ENCODE measurements at regions not wholly inside any gene's neighbourhood (a gene's known extent, or its start where the extent isn't known, plus 50 kb on each side); places are given as distances from the start of the nearest gene placed in this dataset.

DNA sequence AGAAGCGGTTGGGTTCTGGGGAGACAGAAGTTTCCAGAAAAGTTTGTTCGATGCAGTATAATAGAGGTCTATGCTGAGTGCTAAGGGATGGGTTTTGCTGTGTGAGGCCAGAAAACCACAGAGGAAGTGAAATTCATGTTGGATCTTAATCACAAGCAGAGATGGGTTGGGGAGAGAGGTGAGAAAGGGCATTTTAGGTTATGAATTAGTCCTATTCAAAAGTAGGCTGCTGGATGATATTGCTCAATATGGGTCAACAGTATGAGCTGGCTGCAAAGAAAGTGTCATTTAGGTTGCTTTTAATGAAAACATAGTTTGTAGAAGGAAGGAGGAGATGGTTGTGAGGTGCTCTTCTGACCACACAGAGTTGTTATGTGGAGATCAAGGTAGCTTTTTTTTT is 118.8 kb upstream of the LHCGR start:
- Mint-ChIP-seq H3K27me3 (ENCODE audit: low read depth) (no peaks in the 10 kb centered on the region), H3K4me1 (ENCODE audit: low read depth) (no peaks in the 10 kb centered on the region), H3K27ac (no peak overlapping the region), H3K9me3 (no peaks in the 10 kb centered on the region), H3K36me3 (ENCODE audit: insufficient read depth in 2 of 2) (no peaks in the 10 kb centered on the region), H3K4me3 (no peak overlapping the region)
- ATAC-seq (replicated peaks in 1 of 2): peak; percentile 18 to 36
- no peak for DNase-seq

DNA sequence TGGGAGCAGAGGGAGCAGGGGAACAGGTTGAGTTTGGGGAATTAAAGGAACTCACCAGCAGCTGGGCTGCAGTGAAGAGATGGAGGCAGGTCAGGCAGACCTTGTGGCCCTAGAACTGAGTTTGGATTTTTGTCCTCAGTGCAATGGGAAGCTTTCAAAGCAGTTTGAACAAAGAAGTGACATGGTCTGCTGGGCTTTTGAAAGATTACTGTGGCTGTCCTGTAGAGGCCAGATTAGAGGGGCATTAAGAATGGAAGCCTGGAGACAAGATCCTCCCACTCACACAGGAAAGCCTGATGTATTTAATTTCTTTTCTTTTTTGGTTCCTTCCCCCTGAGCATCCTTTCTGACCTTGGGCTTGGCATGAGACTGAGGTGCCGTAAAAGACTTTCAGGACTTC is 118.1 kb upstream of the LHCGR start:
- no peak for ATAC-seq (replicated peaks in 1 of 2)
- no peak for DNase-seq
- Mint-ChIP-seq H3K36me3 (ENCODE audit: insufficient read depth in 2 of 2) (no peaks in the 10 kb centered on the region), H3K27ac (no peak overlapping the region), H3K4me1 (ENCODE audit: low read depth) (no peaks in the 10 kb centered on the region), H3K4me3 (no peak overlapping the region), H3K27me3 (ENCODE audit: low read depth) (no peaks in the 10 kb centered on the region), H3K9me3 (no peaks in the 10 kb centered on the region)

DNA sequence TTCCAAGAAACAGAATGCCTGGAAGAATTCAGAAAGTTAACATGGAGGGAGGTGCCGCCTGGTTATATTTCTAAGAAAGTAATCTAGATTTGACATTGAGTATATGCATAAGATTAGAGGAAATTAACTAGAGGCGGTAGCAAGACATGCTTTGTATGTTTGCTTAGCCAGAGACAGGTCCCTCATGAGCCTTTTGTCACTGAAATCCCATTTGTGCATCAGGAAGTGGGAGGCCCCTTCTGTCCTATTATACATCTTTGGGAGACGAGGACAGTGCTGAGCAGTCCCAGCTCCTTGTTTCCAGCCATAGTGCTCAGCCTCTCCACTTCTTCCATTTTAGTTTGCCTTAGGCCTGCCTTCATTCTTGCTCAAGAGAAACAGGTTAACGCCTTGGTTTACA is 115.4 kb upstream of the LHCGR start:
- H3K27ac Mint-ChIP-seq: no peak overlapping the region
- no peak overlapping the region for H3K4me3 Mint-ChIP-seq
- no peaks in the 10 kb centered on the region for H3K36me3 Mint-ChIP-seq (ENCODE audit: insufficient read depth in 2 of 2)
- ATAC-seq (replicated peaks in 1 of 2) (no peak), DNase-seq (no peak)
- H3K27me3 Mint-ChIP-seq (ENCODE audit: low read depth): no peaks in the 10 kb centered on the region
- no peaks in the 10 kb centered on the region for H3K4me1 Mint-ChIP-seq (ENCODE audit: low read depth)
- no peaks in the 10 kb centered on the region for H3K9me3 Mint-ChIP-seq

DNA sequence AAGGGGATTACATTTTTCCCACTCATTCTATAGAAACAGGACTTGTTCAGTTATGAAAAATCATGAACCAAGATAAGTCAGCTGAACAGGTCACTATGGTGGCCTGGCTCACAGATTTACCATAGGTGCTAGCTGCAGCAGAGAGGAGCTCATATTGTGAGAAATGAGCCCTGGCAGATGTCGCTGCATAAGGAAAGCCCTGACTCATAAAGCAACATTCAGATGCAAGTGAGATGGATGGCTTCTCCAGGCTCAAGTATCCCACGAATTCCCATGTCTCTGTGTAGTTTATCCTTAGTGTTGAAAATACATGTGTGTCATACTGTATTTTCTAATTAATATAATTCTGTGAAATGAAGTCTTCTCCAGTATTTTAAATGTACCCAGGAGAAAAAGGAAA is 115.0 kb upstream of the LHCGR start:
- Mint-ChIP-seq H3K27ac (no peak overlapping the region), H3K36me3 (ENCODE audit: insufficient read depth in 2 of 2) (no peaks in the 10 kb centered on the region), H3K9me3 (no peaks in the 10 kb centered on the region), H3K4me3 (no peak overlapping the region), H3K4me1 (ENCODE audit: low read depth) (no peaks in the 10 kb centered on the region), H3K27me3 (ENCODE audit: low read depth) (no peaks in the 10 kb centered on the region)
- ATAC-seq (replicated peaks in 1 of 2) (no peak), DNase-seq (no peak)

DNA sequence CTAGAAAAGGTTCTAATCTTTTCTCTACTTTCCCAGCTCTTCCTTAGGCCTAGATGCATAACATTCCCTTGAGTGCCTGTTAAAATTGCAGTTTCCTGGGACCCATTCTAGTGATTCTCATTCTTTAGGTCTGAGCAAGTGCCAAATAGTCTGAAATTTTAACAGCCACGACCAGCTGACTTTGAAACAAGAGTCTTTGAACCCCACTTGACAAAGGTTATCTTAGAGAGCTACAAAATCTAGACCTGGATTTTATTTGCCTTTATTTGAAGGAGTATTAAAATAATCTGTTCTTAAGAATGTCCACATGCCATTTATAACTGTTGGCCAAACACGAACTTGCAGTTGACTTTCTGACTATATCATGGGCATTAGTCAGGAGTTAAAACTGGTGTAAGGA is 110.2 kb upstream of the LHCGR start:
- peaks cover 0 to 2% of the 10 kb centered on the region in 2 donors for H3K9me3 Mint-ChIP-seq
- ATAC-seq (replicated peaks in 1 of 2) (no peak), DNase-seq (no peak)
- no peaks in the 10 kb centered on the region for H3K27me3 Mint-ChIP-seq (ENCODE audit: low read depth)
- no peaks in the 10 kb centered on the region for H3K4me1 Mint-ChIP-seq (ENCODE audit: low read depth)
- H3K27ac Mint-ChIP-seq: no peak overlapping the region
- no peaks in the 10 kb centered on the region for H3K36me3 Mint-ChIP-seq (ENCODE audit: insufficient read depth in 2 of 2)
- H3K4me3 Mint-ChIP-seq: no peak overlapping the region

DNA sequence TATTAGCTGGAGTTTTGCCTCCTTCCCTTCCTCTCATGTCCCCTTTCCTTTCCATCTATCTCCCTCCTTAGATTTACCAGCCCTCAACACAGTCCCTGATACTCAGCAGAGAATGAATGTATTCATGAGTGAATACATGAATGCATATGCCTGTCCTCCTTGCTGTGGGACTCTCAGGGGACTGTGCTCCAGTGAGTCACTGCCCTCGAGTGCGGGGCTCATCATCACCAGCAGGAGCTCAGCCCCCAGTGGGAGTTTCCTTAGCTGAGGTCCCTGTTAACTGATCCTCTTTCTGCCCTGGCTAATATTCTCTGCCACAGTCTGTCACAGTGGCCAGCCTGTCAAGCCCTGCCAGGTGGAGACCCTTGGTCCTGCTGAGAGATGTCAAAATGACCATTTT is 104.9 kb upstream of the LHCGR start:
- Mint-ChIP-seq H3K27me3 (ENCODE audit: low read depth) (peaks cover 15% of the 10 kb centered on the region), H3K27ac (no peak overlapping the region)
- no peak for ATAC-seq (replicated peaks in 1 of 2)

DNA sequence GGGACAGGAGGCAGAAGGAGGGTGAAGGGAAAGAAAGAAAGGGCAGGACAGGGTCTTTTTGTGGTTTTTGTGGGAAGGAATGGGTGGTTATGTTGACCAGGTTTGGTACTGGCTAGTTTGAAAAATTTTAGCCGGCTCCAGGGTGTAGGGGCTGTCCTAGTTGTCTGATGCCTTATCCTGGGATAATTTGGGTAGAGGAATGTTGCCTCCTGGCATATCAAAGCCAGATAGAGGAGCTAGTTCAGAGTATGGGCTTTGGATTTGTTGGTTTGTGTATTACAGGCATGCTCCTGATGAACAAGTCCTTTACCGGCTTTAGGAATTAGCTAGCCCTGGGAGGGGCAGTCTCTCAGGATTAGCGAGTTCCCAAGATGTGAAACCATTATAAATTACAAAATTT is 101.1 kb upstream of the LHCGR start:
- no peak for ATAC-seq (replicated peaks in 1 of 2)
- H3K27me3 Mint-ChIP-seq (ENCODE audit: low read depth): peaks cover 18% of the 10 kb centered on the region
- no peaks in the 10 kb centered on the region for H3K4me1 Mint-ChIP-seq (ENCODE audit: low read depth)
- no peak for DNase-seq
- no peak overlapping the region for H3K27ac Mint-ChIP-seq
- peaks cover 2 to 4% of the 10 kb centered on the region in 2 donors for H3K9me3 Mint-ChIP-seq
- H3K4me3 Mint-ChIP-seq: no peak overlapping the region
- no peaks in the 10 kb centered on the region for H3K36me3 Mint-ChIP-seq (ENCODE audit: insufficient read depth in 2 of 2)

More for the DNA sequence above, 104.9 kb upstream of the LHCGR start:
- H3K4me3 Mint-ChIP-seq: no peak overlapping the region
- H3K9me3 Mint-ChIP-seq: peaks cover 2 to 4% of the 10 kb centered on the region in 2 donors
- H3K4me1 Mint-ChIP-seq (ENCODE audit: low read depth): no peaks in the 10 kb centered on the region
- H3K36me3 Mint-ChIP-seq (ENCODE audit: insufficient read depth in 2 of 2): no peaks in the 10 kb centered on the region
- no peak for DNase-seq

DNA sequence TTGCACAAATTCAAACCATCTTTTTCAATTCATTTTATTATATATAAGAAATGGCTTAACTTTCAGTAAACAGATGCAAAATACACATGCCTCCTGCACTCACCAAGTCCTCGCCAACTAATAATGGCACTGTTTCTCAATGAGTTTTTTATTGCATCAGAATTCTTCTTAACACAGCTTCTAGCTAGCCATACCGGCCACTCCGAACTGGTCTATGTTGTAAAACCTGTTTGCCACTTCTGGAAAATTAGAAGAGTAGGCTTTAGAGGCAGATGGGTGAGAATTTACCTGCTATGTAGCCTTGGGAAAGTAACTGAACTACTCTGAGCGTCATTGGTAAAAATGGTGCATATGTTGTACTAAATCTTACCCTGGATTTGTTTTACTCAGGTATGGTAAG is 100.6 kb upstream of the LHCGR start:
- Mint-ChIP-seq H3K4me3 (no peak overlapping the region), H3K27me3 (ENCODE audit: low read depth) (peaks cover 18% of the 10 kb centered on the region), H3K9me3 (peaks cover 2% of the 10 kb centered on the region in 2 donors), H3K27ac (no peak overlapping the region), H3K4me1 (ENCODE audit: low read depth) (no peaks in the 10 kb centered on the region), H3K36me3 (ENCODE audit: insufficient read depth in 2 of 2) (no peaks in the 10 kb centered on the region)
- no peak for DNase-seq
- no peak for ATAC-seq (replicated peaks in 1 of 2)

DNA sequence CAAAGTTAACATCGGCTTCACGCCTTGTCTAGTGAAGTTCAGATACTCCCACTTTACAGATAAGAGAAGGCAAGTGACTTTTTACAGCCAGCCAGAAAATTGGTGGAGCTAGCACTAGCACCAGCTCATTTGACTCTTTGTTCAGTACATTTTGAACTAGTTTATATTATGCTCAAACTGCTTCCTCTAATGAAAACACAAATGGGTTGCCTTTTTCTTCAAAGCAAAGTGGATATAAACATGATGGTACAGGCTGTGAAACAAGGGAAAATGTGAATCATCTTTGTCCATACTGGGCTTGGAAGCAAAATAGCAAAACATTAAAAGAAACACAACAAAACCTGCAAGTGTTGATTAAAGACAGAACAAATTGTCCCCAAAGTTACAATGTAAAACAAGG is 99.6 kb upstream of the LHCGR start:
- ATAC-seq (replicated peaks in 1 of 2) (no peak), DNase-seq (no peak)
- H3K9me3 Mint-ChIP-seq: peaks cover 2% of the 10 kb centered on the region in 2 donors
- H3K4me1 Mint-ChIP-seq (ENCODE audit: low read depth): no peaks in the 10 kb centered on the region
- peaks cover 18% of the 10 kb centered on the region for H3K27me3 Mint-ChIP-seq (ENCODE audit: low read depth)
- no peak overlapping the region for H3K4me3 Mint-ChIP-seq
- H3K27ac Mint-ChIP-seq: no peak overlapping the region
- no peaks in the 10 kb centered on the region for H3K36me3 Mint-ChIP-seq (ENCODE audit: insufficient read depth in 2 of 2)

DNA sequence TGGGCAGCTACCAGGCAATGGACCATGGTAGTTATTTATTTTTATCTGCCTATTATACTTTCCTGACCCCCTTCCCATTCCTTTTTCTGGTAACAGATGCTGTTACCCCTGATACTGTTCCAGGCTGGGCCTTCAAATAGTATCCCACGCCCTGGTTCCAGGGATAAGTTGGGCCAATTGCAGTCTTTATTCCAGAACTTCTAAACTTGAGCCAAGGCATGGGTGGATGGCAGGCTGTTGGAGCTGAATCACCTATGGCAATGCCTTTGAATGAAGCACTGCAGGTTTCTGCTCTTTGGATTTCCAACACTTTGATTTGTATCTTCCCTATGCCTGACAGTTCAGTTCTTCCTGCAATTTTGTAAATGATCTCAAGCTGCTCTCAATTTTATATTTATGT is 99.2 kb upstream of the LHCGR start:
- ATAC-seq (replicated peaks in 1 of 2) (no peak), DNase-seq (no peak)
- H3K27me3 Mint-ChIP-seq (ENCODE audit: low read depth): peaks cover 18% of the 10 kb centered on the region
- H3K4me1 Mint-ChIP-seq (ENCODE audit: low read depth): no peaks in the 10 kb centered on the region
- peaks cover 0 to 2% of the 10 kb centered on the region in 2 donors for H3K9me3 Mint-ChIP-seq
- no peaks in the 10 kb centered on the region for H3K36me3 Mint-ChIP-seq (ENCODE audit: insufficient read depth in 2 of 2)
- no peak overlapping the region for H3K4me3 Mint-ChIP-seq
- H3K27ac Mint-ChIP-seq: no peak overlapping the region

DNA sequence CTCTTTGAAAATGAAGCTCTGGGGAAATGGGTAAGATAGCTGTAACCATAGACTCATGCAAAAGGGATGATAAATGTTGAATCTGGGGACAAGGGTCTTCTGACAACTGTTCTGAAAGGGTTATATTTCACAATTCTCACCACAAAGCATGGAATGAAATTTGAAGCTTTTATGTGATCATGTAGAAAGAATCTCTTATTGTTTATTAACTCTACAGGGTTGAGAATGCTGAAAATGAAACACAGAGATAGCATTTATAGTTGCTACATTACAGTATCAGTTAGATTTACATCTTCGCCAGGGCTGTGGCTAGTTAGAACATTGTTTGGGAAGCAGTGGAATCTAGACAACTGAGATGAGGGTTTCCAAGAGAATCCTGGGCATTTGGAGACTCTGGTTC is 97.4 kb upstream of the LHCGR start:
- Mint-ChIP-seq H3K4me1 (ENCODE audit: low read depth) (no peaks in the 10 kb centered on the region), H3K27me3 (ENCODE audit: low read depth) (peaks cover 18% of the 10 kb centered on the region), H3K27ac (no peak overlapping the region), H3K36me3 (ENCODE audit: insufficient read depth in 2 of 2) (no peaks in the 10 kb centered on the region), H3K4me3 (no peak overlapping the region), H3K9me3 (peaks cover 0 to 2% of the 10 kb centered on the region in 2 donors)
- no peak for ATAC-seq (replicated peaks in 1 of 2)
- no peak for DNase-seq

DNA sequence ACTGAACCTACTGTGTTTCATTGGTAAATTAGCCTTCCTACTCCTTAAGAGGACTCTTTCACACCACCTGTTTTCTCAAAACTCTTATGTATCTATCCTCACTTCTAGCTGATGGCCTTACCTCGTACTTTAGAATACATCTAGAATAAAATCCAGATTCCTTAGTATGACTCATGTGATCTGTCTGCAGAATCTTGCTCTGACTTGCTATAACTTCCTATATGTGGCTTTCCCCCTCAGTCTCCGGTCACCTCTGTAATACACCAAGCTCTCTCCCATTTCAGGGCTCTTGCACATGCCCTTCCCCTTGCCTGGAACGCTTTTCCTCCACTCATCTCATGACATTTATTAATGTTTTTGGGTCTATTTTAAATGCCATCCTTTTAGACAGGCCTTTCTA is 95.6 kb upstream of the LHCGR start:
- DNase-seq (no peak), ATAC-seq (replicated peaks in 1 of 2) (no peak)
- Mint-ChIP-seq H3K4me1 (ENCODE audit: low read depth) (no peaks in the 10 kb centered on the region), H3K36me3 (ENCODE audit: insufficient read depth in 2 of 2) (no peaks in the 10 kb centered on the region), H3K9me3 (no peaks in the 10 kb centered on the region), H3K27me3 (ENCODE audit: low read depth) (peaks cover 6% of the 10 kb centered on the region), H3K4me3 (no peak overlapping the region), H3K27ac (no peak overlapping the region)

DNA sequence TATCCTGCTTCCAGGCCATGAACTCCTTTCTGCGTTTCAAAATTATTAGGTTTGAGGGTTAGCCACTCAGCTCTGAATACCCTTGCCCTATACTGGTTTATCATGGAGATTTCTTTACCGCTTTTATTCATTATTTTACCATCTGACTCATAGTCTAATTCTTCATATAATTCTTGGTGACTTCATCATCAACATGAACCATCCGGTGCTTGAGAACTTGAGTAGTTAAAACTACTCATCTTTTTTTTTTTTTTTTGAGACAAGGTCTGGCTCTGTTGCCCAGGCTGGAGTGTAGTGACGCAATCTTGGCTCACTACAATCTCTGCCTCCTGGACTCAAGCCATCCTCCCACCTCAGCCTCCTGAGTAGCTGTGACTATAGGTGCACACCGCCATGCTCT is 94.2 kb upstream of the LHCGR start:
- Mint-ChIP-seq H3K27me3 (ENCODE audit: low read depth) (no peaks in the 10 kb centered on the region), H3K27ac (no peak overlapping the region), H3K36me3 (ENCODE audit: insufficient read depth in 2 of 2) (no peaks in the 10 kb centered on the region), H3K9me3 (no peaks in the 10 kb centered on the region), H3K4me1 (ENCODE audit: low read depth) (no peaks in the 10 kb centered on the region), H3K4me3 (no peak overlapping the region)
- DNase-seq (no peak), ATAC-seq (replicated peaks in 1 of 2) (no peak)

DNA sequence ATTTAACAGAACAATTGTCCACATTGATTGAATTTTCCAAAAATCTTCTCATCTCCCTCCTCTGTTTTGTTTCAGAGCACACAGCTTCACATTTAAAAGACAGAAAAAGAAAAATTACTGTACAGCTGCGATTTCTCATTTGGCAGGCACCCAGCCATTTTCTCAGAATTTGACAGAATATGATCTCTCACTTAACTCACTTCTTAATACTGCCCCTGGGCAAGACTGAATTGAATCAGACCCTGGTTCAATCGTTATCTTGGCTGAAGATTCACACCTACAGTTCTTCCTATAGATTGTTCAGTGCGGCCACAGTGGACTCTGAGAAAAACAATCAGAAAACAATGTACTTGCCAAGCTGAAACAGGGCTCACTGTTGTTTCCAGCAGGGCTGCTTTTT is 90.2 kb upstream of the LHCGR start:
- H3K4me1 Mint-ChIP-seq (ENCODE audit: low read depth): no peaks in the 10 kb centered on the region
- H3K9me3 Mint-ChIP-seq: peaks cover 1 to 2% of the 10 kb centered on the region in 2 donors
- no peak overlapping the region for H3K4me3 Mint-ChIP-seq
- DNase-seq: no peak
- peaks cover 9% of the 10 kb centered on the region for H3K27me3 Mint-ChIP-seq (ENCODE audit: low read depth)
- H3K36me3 Mint-ChIP-seq (ENCODE audit: insufficient read depth in 2 of 2): no peaks in the 10 kb centered on the region
- ATAC-seq (replicated peaks in 1 of 2): no peak
- no peak overlapping the region for H3K27ac Mint-ChIP-seq

All from activated T-cell treated with anti-CD3 and anti-CD28 coated beads, Interleukin-2, amount 50 U/mL, for 72 hours (primary cell).